Uterus (tissue), 2 donors: ENCODE measurements at regions not wholly inside any gene's neighbourhood (a gene's known extent, or its start where the extent isn't known, plus 50 kb on each side); places are given as distances from the start of the nearest gene placed in this dataset.

Experiments used
- POLR2A ChIP-seq, 2 donors: fragments of 450-650 bp; IDR thresholded peaks; one replicate each; pipeline ENCODE4 v1.6.1; 2016; ENCODE audit warnings: antibody characterized with exemption in 2 of 2, mild to moderate bottlenecking in 1 of 2, moderate library complexity in 1 of 2
- TF ChIP-seq, protein P1 (sequence below), 4 experiments: fragments of 200-600 bp in 2 of 4; fragments of 450-650 bp in 2 of 4; sonication (generic) in 2 of 4; IDR thresholded peaks; one replicate each; pipeline ENCODE4 v1.5.1; 2016 to 2019; ENCODE audit warnings: antibody characterized with exemption in 4 of 4, mild to moderate bottlenecking in 2 of 4, moderate library complexity in 1 of 4

GRCh38 chr6:156126535-156126934 lies 650.6 kb upstream of the ARID1B start:
- TF ChIP-seq, protein P1, sequence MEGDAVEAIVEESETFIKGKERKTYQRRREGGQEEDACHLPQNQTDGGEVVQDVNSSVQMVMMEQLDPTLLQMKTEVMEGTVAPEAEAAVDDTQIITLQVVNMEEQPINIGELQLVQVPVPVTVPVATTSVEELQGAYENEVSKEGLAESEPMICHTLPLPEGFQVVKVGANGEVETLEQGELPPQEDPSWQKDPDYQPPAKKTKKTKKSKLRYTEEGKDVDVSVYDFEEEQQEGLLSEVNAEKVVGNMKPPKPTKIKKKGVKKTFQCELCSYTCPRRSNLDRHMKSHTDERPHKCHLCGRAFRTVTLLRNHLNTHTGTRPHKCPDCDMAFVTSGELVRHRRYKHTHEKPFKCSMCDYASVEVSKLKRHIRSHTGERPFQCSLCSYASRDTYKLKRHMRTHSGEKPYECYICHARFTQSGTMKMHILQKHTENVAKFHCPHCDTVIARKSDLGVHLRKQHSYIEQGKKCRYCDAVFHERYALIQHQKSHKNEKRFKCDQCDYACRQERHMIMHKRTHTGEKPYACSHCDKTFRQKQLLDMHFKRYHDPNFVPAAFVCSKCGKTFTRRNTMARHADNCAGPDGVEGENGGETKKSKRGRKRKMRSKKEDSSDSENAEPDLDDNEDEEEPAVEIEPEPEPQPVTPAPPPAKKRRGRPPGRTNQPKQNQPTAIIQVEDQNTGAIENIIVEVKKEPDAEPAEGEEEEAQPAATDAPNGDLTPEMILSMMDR (IDR thresholded peaks at IDR 0.05), result no peak
- TF ChIP-seq POLR2A (IDR thresholded peaks at IDR 0.05), result no peak
